ENCODE measurements at regions not wholly inside any gene's neighbourhood (a gene's known extent, or its start where the extent isn't known, plus 50 kb on each side); places are given as distances from the start of the nearest gene placed in this dataset.
A peak's percentile ranks its signal among the peaks of the same experiment; 100 is the strongest.
"Not testable (repeated sequence)": the region's sequence is repeated elsewhere in the genome, so short reads cannot be mapped to it uniquely, and the experiment has no call there.

GRCh38 chr2:146604521-146604920, 1240.3 kb upstream of the ACVR2A start:
- no peak for ATAC-seq
- intact Hi-C loops (cut with micrococcal nuclease): no loop called here

DNA sequence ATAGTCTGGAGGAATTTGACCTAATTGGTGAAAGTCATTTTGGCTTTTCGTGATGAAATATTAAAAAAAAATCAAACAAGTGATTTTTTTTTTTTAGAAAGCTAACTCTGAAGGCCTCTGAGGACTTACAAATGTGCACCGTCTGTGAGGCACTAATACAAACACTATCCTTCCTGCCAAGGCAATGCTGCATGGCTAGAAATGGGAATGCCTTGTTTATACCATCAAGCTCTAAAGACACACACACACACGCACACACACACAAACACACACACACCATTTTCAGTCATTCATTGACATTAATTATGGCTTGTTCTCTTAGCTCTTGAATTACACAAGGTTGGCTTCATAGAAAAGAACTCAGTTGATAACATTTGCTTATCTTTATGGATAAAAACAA, 1242.0 kb upstream of the ACVR2A start:
- intact Hi-C loops (cut with micrococcal nuclease): no loop called here
- DNase-seq: no peak
- ATAC-seq: no peak

More at GRCh38 chr2:146604521-146604920, 1240.3 kb upstream of the ACVR2A start:
- no peak for DNase-seq

DNA sequence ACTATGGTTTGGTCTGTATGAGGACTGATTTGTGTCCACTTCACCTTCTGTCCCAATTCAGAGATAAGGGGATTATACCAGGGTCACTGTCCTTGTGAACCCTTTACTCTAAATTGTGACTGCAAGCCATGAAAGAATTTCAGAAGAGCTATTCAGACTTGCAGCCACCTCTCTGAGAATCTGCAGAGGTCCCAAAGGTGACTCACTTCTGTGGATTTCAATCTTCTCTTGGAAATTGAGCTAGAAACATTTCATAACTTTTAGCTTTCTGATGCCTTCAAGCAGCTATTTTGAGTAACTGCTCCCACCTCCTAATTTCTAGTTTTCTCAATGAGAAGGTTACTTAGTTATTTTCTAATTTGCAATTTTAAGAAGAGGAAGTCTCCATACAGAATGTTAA, 1242.4 kb upstream of the ACVR2A start:
- intact Hi-C loops (cut with micrococcal nuclease): no loop called here
- DNase-seq (no peak), ATAC-seq (no peak)

DNA sequence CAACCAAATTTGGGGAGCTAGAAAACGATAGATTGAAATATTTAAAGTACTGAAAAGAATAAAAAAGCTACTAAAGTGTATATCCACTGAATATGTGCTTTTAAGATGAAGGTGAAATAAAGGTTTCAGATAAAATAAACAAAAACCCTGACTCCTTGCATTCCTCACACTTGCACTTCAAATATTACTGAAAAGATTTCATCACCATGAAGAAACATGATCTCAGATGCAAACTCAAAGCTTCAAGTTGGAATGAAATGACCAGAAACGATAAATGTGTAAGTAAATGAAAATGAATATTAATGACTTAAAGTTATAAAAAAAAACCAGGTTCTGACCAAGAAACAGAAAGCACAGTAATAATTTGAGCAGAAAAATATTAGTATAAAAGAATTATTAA, 1246.0 kb upstream of the ACVR2A start:
- intact Hi-C loops (cut with micrococcal nuclease): no loop called here
- no peak for ATAC-seq

DNA sequence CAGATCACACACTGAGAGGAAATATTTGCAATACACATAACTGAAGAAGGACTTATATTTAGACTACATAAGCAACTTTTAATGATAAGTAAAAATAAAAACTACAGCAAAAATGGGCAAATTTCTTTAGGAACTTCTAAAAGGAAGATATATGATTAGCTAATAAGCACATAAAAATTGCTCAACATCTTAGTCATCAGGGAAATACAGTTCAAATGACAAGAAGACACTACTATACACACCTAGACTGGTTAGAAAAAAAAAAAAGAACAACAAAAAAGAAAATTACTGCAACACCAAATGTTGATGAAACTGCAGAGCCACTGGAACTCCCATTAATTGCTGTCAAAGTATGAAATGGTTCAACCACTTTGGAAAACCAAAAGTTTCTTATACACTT, 1247.5 kb upstream of the ACVR2A start:
- ATAC-seq: no peak
- intact Hi-C loops (cut with micrococcal nuclease): no loop called here
- DNase-seq: no peak

More for the DNA sequence above, 1246.0 kb upstream of the ACVR2A start:
- no peak for DNase-seq

GRCh38 chr2:146591908-146592307, 1252.9 kb upstream of the ACVR2A start:
- ATAC-seq (no peak), DNase-seq (no peak)
- intact Hi-C loops (cut with micrococcal nuclease): no loop called here

DNA sequence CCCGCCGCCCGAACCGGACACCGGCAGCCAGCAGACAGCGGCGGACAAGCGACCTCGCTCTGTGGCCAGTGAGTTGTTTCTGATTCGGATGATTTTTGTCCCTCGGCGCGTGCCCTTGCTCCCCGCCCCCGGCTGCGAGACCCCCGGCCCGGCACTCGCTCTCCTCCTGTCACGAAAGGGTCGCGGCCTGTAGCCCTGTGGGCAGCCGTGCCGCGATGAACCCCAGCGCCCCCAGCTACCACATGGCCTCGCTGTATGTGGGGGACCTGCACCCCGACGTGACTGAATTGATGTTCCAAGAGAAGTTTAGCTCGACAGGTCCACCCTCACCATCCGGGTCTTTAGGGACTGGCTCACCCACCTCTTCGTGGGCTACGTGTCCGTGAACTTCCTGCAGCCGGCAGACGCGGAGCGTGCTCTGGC, 1257.5 kb upstream of the ACVR2A start:
- ATAC-seq: no peak
- intact Hi-C loops (cut with micrococcal nuclease): no loop called here

DNA sequence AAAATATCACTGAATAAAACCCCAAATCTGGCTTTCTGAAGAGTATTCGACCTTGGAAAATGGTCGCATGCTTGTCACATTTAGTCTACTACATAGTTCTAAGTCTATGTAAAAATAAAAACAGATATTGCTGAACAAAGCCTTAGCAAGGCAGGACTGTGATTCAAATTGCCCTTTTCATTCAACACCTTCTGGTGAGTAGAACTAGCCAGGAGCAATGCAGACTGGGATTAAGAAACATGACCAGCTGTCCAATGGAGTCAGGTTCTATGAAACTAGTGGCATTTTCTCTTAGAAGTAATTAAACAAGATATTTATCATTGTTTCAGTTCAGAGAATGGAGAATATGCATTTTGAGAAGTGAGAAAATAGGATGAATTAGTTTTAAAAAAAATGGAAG, 1260.5 kb upstream of the ACVR2A start:
- intact Hi-C loops (cut with micrococcal nuclease): no loop called here
- ATAC-seq: no peak
- DNase-seq: no peak

More for the DNA sequence above, 1257.5 kb upstream of the ACVR2A start:
- peak; percentile 24 for DNase-seq

DNA sequence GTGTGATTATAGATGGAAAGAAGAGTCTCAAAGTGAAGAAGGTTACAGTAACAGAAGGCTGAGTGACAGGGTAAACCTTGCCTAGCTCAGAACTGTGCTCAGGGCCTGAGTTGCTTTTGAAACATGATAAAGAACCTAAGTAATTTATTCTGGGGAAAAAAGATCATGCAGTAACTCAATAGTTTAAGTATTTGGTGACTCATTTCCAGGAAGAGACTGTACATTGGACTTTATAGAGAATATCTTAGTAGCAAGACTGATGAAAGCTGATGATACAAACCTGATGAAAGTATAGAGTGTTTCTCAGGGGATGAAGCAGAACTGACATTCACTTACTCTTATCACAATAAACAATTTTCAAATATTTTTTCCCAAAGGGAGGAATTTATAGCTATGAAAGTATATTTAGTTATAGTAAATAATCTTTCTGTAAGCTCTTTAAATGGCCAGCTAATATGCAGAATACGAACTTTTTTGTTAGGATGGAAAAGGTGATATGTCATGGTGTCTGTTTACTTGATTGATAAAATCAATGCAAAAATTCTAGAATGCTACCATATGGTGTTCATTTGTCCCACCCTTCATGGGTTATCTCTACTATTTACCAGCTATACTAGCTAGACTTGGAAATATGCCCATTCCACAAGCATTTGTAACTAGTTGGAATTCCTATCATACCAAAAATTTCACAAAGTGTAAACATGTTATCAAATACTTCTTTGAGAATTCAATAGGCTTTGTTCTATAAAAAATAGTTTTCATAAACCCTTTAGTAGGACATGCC, 1265.5 kb upstream of the ACVR2A start:
- intact Hi-C loops (cut with micrococcal nuclease): no loop called here
- ATAC-seq (no peak), DNase-seq (no peak)

- intact Hi-C loops (cut with micrococcal nuclease): no loop called here
- DNase-seq: no peak
- no peak for ATAC-seq
Observed at GRCh38 chr2:146576339-146577111, 1268.3 kb upstream of the ACVR2A start.

DNA sequence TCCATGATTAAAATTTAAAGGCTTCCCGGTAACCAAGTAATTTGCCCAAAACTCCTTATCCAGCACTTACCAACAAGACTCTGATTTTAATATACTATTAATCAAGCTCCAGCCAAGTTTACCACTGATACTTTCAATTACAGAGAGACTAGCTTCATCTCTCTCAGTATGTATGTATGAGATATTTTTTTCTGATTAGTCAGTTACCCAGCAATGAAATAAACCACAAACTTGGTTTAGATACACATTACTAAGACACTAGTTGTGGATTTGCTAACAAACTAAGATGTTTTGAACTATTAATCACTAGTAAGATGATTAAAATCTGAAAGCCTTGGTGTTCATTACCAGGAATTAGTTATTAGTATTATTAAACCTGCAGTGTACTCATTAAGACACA, 1272.2 kb upstream of the ACVR2A start:
- intact Hi-C loops (cut with micrococcal nuclease): no loop called here
- no peak for DNase-seq

GRCh38 chr2:146561996-146562395, 1282.8 kb upstream of the ACVR2A start:
- no peak for DNase-seq
- intact Hi-C loops (cut with micrococcal nuclease): no loop called here
- no peak for ATAC-seq

More for the DNA sequence above, 1272.2 kb upstream of the ACVR2A start:
- no peak for ATAC-seq

DNA sequence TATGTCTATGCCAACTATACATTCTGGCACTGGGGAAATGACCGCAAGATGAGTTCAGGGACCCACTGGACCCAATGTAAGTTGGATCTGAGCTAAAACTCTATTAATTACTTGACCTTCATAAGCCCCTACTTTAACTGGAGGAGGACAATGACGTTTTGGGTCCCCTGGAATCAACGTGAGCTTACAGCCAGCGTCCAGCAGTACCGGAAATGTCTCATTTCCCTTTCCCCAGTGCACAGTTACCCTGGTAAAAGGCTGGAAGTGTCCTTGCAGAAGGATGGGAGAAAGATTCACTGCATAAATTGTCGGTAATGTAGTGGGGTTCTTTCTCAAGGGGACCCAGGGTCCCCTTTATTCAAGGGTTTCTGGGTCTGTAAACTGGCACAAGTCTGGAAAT, 1297.6 kb upstream of the ACVR2A start:
- intact Hi-C loops (cut with micrococcal nuclease): no loop called here
- ATAC-seq (no peak), DNase-seq (no peak)

DNA sequence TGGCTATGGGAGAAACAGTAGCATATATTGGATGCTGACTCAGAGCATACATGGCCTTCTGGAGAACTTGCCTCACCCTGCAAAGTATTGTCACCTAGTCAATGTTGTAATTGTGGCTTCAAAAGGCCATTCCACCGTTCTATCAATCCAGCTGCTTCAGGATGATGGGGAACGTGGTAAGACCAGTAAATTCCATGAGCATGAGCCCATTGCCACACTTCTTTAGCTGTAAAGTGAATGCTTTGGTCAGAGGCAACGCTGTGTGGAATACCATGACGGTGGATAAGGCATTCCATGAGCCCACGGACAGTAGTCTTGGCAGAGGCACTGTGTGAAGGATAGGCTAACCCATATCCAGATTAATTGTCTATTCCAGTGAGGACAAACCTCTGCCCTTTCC, 1300.1 kb upstream of the ACVR2A start:
- ATAC-seq (no peak), DNase-seq (no peak)
- intact Hi-C loops (cut with micrococcal nuclease): no loop called here

DNA sequence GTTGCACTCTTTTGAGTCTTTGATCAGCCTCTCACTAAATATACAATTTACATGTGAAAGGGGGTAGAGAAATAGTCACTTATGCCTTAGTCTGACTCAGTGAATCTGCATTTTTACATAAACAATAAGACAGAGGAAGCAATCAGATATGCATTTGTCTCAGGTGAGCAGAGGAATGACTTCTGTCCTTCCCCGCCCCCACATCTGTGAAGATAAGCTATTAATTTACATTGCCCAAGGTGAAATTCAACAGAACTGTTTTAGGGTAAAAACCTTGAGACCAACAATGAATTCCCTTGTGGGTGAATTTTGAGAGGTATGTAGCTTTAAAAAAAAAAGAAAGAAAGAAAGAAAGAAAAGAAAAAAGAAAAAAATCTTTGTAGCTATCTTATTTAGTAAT, 1302.9 kb upstream of the ACVR2A start:
- ATAC-seq (no peak), DNase-seq (no peak)
- intact Hi-C loops (cut with micrococcal nuclease): no loop called here

DNA sequence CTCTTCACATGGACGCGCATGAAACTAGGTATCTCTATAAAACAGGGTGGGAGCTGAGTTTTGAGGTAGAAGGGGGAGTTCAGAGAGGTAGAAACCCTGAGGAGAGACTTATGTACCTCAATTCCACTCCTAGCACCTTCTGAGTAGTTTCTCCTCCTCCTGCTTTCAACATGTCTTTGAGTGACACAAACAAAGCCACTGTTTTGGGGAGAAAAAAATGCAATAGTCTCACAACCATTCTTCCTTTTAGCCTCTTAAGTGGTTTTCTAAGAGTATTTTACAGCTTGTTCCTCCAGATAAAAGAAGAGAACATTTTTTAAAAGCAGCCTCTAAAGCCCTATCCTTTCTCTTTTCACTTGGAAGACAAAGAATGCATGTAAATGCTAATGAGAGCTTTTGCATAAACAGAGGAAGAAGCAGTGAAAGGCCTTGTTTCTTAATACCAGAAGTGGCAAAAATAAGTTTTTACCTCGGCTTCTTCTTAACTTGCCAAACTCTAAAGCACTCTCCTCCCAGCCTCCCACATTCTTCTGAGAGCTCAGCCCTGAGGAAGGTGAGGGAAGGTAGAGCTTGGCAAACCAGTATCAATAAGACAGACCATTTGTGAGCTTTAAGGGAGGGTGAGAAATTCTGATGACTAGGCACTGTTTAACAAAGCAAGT, 1304.4 kb upstream of the ACVR2A start:
- intact Hi-C loops (cut with micrococcal nuclease): no loop called here
- DNase-seq (no peak), ATAC-seq (no peak)

- DNase-seq; ATAC-seq; intact Hi-C loops (cut with micrococcal nuclease): not testable (repeated sequence)
Observed at GRCh38 chr2:146539739-146540138, 1305.1 kb upstream of the ACVR2A start.

DNA sequence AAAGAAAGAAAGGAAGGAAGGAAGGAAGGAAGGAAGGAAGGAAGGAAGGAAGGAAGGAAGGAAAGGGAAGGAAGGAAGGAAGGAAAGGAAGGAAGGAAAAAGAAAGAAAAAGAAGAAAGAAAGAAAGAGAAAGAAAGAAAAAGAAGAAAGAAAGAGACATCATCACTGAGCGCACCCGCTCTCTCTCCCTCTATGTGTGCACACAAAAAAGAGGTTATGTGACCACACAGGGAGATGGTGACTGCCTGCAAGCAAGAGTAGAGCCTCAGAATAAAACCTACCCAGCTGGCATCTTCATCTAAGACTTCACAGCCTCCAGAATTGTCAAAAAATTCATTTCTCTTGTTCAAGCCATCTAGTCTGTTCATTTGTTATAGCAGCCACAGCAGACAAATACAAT, 1307.4 kb upstream of the ACVR2A start:
- ATAC-seq (no peak), DNase-seq (no peak)
- intact Hi-C loops (cut with micrococcal nuclease): no loop called here

- ATAC-seq: no peak
- DNase-seq: no peak
- intact Hi-C loops (cut with micrococcal nuclease): no loop called here
Observed at GRCh38 chr2:146532509-146533147, 1312.2 kb upstream of the ACVR2A start.

DNA sequence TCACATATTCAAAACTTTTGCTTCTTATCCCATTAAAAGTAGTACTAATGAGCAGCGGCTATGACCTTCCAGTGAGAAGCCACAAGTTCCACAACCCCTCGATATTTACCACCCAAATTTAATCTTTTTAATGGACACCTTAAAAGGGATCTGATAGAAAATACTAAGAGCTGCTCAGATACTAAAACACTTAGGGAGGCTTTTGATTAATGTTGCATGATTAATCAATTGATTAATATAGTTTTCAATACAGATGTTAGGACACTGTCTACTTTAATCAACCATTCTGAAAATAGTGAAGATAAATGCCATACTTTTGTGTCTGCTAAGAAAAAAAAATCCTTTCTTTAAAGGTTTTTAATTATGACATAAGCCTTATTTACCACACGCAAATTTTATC, 1312.8 kb upstream of the ACVR2A start:
- DNase-seq (no peak), ATAC-seq (no peak)
- intact Hi-C loops (cut with micrococcal nuclease): no loop called here

Measured in left ventricle myocardium superior (tissue), 1 donor.